ENCODE measurements at regions not wholly inside any gene's neighbourhood (a gene's known extent, or its start where the extent isn't known, plus 50 kb on each side); places are given as distances from the start of the nearest gene placed in this dataset.

DNA sequence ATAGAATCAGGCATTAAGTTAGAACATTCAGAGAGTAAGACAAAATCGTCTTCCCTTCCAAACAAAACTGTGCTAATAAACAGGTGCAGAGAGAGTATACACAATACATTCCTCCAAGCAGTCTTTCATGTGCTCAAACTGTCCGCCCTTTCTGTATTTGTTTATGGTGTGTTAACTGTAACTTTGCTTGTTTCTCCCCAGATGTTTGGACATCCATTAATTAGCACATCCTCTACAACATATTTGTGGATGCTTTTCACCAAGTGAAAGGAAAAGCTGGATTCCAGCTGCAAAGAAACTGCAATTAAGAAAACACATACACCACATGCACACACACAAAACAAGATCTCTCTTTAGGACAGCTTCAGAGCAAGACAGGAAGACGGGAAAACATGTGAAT, 912.6 kb downstream of the NTRK3 start:
- DNase-seq = no peak

DNA sequence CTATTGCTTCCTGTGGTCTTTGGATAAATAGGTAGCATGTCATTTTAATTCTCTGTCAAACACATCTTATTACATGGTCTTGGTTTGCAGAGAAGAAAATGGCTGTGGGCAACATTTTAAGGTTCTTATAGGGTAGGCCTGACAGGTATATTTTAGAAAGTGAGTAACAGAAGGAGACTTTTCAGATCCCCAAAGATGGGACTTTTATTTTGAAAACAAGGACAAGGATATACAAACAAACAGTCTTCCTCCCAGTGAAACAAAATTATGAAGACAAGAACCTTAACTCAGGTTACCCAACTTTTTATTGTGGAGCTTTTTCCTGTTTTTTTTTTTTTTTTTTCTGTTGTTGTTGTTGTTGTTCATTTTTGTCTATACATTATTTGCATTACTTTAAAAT, 916.2 kb downstream of the NTRK3 start:
- no peak for DNase-seq

DNA sequence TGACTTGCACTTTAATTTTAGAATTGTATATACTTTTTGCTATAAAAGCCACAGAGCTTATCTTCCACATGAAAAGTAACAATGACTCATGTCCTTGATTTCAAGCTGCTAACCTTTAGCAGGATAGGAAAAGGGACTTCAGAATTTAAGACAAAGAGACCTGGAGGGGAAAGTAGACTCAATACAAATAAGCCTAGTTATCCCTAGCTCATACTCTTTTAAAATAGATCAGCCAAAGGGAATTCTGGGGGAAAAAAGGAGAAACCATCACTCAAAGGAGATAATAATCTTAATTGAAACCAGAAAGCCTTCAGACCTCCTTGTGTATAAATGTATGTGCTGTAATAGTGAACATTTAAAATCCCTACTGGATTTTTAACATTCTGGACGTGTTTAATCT, 930.3 kb downstream of the NTRK3 start:
- no peak for DNase-seq

DNA sequence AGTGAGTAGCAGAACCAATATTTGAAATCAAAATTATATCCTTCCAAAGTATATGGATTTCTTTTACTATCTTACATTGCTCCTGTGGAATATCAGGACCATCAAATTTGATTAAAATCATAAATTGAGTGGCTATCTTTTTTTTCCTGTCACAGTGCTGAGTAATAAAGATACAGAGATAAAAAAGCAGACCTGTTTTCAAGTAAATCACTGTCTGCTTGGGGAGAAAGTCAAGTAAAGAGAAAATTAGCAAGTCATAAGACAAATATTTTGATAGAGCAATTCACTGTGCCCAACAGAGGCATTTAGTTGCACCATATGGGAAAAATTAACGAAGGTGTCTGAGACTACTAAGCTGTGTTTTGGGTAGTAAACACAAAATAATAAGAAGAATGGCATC, 933.7 kb downstream of the NTRK3 start:
- DNase-seq = no peak

DNA sequence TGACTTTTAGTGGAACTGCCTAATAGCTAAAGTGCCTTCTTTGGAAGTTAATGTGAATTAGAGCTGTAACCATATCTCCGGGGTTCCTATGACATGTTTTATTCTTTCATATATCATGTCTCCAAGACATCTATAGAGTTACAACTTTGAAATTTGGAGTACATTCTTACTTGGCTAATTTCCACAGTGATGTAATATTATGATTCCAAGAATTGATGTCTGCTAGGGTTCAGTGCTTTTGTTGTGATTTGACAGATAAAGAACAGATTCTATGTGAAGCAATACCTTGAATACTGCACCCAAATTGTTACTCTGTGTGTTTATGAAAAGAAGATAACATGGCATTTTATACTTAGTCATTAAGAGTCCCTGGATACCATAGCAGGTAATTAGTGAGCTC, 934.3 kb downstream of the NTRK3 start:
- DNase-seq = no peak

DNA sequence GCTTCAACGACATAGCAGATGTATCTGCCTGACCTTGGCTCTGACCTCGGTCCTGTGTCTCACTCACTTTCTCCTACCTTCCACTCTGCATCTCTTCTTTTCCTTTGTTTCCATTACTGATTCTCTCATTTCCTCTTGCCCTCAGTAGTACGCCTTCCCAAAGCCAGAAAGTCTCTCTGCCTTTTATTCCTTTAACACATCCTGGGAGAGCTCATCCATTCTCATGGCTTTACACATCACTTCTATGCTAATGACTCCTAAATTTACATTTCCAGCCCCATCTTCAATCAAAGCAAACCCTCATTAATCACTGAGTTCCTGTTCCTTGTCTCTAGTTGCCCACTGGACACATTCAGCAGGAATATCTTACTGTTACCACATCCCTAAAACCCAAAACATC, 938.6 kb downstream of the NTRK3 start:
- DNase-seq = no peak

DNA sequence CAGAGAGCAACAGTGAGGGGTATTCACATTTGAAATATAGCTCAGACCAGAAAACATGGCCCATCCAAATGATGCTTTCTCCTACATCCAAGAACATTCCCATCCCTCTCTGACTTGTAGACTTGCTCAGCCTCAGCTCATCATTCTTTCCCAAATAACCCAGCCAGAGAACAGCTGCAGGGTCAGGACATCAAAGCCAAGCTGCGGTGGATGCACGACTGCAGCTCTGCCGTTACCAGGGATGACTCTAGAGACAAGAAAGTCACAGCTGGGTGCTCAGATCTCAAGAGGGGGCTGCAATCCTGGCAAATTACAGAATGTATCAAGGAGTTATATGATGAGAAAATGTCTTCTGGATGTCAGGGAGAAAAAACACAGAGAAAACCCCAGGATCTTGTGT, 944.3 kb downstream of the NTRK3 start:
- DNase-seq = no peak

DNA sequence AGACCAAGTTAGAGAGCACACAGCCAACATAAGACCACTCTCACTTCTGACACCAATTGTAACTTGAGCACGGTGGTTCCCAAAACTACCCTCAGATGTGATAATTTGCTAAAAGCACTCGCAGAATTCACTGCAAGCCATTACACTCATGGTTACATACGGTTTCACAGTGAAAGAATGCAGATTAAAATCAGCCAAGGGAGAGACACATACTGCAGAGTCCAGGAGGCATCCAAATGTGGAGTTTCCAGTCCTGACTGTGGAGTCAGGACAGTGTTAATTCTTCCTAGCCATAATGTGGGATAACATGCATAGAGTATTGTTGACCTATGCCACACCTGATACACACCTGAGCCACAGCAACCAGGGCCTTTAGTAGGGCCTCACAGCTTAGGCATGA, 956.4 kb downstream of the NTRK3 start:
- no peak for DNase-seq

DNA sequence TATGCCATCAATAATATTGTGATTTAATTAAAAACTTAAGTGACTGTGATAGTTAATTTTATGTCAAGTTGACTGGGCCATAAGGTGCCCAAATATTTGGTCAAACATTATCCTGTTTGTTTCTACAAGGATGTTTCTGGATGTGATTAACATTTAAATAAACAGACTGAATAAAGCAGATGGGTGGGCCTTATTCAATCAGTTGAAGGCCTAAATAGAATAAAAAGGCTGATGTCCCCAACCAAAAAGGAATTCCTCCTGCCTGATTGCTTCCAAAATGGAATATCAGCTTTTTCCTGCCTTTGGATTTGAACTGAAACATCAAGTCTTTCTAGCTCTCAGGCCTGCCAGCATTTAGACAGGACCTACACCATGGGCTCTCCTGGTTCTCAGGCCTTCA, 961.7 kb downstream of the NTRK3 start:
- no peak for DNase-seq

DNA sequence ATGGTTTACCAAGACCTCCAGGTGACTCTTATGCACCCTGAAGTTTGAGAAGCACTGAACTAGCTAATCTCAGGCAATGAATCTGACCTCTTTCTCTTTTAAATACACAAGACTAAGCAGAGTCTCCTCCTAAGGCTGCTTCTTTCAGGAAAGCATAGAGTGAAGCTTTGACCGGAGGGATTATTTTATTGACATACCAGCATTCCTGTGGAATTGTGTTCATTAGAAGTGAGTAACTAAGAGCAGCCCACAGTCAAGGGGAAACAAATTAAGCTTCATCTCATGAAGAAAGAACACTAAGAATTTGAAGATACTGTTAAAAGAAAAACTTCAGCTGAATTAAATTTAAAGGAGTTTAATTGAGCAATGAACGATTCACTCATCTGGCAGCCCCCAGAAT, 963.5 kb downstream of the NTRK3 start:
- DNase-seq = no peak

DNA sequence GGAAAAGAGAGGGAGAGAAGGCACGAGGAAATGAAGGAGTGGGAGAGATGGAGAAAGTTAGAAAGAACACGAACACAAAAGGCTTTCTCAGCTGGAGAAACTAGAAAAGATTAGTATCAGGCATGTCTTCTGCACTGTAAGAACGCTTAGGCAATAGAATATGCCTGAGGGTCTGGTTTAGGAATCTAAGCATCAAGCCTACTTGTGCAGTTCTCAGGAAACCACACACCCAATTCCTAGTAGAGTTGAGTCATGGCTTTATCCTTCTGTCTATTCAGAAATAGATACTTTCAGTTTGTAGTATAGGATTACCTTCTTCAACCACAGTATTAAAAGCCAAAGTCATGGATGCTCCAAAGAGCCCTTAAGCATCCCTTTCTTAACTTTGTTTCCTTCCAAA, 969.4 kb downstream of the NTRK3 start:
- no peak for DNase-seq

DNA sequence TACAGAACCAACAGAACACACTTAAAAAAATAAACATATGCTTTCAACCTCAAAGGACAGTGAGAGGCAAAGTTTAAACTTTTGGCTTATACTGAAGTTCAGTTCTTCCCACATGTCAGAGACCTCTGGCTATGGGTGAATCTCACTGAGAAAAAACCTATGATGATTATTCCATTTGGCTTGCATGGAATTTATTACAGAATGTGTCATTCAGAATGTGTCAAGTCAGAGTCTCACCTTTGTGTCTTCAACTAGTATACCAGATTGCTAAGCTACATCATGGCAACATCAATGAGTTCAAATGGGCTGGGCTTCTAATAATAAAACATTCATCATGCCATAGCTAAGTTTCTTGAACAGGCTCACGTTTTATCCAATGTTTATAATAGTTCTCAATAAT, 987.0 kb downstream of the NTRK3 start:
- DNase-seq = no peak

DNA sequence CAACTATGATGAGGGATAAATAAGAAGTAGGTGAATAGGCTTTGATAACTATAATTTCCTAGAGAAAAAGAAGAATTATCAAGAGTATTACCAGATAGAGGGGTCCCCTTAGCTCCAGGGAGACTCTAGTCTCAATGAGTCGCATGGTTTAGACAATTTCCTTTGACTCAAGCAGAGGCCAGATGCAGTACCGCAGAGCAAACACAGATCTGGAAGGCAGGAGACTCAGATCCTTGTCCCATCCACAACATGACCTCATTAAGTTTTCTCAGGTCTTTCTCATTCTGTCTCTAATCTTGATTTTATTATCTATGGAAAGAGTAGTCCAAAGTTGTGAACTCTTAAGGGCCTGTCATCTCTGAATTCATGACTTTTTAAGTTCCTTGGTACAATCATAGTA, 987.9 kb downstream of the NTRK3 start:
- DNase-seq = no peak

DNA sequence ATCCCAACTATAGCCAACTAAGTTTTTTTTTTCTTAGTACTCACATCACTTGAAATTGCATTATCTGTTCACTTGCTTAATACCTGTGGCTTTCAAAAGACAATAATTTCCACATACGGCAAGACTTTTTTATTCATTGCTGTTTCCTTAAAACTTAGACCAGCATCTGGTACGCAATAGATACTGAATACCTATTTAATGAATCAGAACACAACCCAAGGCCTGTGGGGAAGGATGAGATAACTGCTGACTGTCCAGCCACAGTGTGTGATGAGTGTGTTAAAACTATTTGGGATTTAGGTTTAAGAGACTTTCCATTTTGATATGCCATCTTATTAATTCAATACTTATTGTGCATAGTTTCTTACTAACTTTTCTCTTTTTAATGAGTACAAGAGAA, 988.7 kb downstream of the NTRK3 start:
- DNase-seq = no peak

DNA sequence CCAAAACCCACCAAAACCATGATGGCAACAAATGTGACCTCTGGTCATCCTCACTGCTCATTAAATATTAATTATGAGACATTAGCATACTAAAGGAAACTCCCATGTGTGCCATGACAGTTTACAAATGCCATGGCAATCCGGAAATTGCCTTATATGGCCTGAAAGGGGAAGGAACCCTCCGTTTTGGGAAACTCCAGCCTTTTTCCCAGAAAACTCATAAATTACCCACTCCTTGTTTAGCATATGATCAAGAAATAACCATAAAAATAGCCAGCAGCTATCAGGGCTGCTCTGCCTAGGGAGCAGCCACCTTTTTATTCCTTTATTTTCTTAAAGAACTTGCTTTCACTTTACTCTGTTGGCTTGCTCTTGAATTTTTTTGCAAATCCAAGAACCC, 992.7 kb downstream of the NTRK3 start:
- DNase-seq = no peak

DNA sequence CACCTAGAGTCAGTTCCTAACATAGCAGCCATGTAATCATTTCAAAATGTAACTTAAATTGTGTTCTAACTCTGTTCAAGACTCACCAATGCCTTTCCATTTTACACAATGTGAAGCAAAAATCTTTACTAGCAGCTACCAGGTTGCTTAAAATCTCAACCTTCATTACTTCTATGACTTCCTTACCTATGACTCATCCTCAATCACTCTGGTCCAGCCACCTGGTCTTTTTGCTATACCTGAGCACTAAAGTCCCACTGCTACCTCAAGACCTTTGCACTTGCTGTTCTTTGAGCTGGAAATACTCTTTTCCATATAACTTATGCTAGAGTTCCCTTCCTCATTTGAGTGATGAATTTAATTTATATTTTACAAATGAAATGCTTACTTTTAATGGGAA, 993.2 kb downstream of the NTRK3 start:
- no peak for DNase-seq

DNA sequence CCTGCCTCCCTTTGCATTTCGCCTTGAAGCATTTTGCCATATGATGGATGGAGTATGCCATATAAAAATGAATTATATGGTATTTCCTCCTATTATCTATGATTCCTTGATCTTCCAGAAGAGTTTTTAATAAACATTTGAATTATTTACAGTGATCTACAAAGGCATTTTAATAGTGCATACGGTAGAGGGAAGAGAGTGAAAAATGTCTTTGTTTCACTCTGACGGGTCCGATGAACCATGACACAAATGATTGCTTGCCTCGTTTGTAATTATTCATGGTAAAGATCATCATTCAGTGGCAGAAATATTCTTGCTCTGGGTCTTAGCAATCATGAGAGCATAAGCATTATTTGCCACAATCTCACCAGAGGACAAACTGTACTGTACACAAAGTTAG, 1010.9 kb downstream of the NTRK3 start:
- DNase-seq = no peak

DNA sequence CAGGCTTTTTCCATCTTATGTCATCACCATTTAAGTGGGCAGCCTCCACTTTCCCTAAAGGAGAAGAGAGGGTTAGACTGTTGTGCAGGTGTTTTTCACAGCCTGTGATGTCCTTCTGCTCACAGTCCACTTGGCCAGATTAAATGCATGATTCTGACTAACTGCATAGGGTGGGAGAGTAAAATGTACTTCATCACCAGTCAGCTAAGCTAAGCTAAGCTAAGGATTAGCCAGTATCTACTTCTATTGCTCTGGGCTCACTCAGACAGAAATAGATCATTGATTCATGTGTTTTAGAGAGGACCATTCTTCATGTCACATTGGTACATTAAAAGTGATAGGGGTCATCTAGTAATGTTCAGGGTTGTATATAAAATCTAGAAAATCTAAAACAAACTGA, 1013.1 kb downstream of the NTRK3 start:
- no peak for DNase-seq

DNA sequence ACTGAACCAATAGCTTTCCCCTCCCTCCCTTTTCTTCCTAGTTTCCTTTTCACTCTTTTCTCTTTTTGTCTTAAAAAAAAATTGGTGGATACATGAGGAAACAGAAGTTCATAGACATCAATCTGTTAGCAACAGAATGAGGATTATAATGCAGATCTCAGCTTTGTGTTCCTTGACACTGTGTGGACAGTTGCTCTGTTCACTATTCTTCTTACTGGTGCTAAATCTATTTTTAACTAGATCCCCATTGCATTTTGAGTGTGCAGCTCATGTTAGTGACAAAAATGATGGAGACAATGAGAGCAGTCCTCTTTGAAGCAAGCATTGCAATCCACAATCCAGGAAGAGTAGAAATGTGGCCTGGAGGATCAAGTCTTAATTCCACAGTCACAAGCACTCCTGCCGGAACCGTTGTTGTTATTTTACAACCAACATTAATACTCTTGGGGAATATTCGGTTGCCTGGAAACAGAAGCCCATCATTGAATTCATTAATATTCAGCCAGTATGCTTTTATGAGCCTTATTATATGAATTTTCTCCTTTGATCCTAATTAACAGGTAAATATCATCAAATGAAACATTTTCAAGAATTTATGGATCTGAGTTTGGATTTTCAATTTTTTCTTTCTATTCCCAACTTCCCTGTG, 1016.8 kb downstream of the NTRK3 start:
- no peak for DNase-seq

DNA sequence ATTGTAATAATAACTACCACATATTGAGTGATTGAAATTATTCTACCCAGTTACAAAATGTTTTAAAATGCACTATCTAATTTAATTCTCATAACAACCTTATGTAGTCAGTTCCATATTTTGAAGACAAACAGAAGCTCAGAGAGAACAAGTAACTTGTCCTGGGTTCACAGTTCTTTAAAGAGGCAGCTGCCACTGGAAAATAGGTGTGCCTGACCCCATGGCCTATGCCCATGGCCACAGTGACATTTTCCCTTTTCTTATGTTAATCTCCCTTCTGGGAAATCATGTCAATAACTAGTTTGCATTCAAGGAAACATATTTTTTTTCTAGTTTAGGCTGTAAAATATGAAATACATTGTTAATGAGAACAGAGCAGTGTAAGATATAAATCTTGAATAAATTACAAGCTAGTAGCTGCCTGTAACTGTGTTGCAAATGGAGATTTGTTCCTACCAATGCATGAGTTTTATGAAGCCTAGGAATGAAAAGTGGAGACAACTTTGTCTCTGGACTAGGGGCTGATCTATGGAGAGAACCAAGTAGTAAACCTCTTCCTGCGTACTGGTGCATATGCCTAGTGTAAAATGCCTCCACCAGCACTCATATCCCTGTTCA, 1018.0 kb downstream of the NTRK3 start:
- DNase-seq = no peak

DNA sequence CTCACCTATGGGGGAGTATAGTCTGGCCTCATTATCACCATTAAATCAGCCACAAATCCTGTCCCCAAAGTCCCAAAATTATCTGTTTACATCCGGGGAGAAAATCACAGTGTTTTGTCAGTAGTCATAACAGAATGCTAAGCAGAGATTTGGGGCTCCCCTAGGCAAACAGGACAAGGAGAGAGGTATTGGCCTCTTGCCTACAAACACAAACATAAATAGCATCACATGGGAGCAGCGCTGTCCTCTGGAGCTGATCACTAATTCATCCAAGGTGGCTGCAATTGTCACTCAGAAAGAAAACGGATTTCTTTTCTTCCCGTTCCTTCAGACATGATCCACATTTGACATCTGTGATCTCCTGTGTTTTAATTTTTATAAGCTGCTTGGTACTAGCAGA, 1028.1 kb downstream of the NTRK3 start:
- no peak for DNase-seq

DNA sequence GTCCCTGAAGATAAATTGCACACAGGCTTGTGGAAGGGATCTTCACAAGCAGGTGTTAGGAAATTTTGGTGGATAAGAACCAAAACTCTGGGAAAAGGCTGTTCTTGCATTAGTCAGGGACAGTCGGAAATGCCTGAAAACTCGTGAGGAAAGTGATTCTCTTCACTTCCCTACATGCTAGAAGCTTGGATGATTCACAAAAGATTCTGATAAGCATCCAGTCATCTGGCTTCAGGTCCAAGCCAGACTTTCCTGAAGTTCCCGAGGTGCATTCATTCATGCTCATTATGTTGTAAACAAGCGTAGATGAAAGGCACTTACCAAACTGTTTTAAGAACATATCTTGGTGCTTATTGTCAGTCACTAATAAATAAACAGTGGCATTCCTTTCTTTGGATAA, 1028.7 kb downstream of the NTRK3 start:
- no peak for DNase-seq

DNA sequence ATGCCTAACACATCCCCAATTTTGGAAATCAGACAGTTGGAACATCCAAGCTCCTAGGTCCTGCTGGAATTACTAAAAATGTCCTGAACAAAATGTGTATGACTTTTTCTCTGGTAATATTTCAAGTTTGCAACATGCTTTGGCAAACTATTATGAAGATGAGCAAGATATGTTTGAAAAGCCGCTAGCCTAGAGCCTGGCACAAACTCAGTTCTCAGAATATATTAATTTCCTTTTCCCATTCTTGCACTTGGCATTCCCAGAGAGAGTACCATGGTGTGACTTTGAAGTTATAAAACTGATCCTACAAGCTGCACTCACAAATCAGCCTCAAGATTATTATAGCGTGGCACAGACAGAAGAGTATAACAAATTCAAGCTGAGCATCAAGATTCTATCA, 1031.1 kb downstream of the NTRK3 start:
- DNase-seq = no peak

DNA sequence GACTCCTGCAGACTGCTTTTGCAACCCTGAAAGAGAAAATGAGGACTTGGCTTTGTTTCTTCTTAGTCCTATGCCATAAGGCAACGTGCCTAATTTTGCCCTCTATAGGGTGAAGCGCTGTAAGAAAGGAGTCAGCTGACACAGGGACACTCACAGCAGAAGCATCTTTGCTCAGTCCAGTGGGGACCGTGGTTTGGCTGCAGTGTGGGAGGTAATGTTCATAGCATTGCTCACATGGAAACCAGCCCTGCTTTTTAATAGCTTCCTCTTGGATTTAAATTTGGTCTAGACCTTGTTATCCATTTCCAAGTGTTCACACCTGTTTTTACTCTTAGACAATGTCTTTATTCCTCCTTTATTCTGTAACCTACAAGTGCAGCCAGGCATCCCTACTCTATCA, 1032.1 kb downstream of the NTRK3 start:
- DNase-seq = no peak

Data from stimulated activated CD4-positive, alpha-beta T cell treated with anti-CD3 and anti-CD28 coated beads, Interleukin-2, amount 100 ng/mL, for 24 hours (primary cell).